ENCODE measurements at regions not wholly inside any gene's neighbourhood (a gene's known extent, or its start where the extent isn't known, plus 50 kb on each side); places are given as distances from the start of the nearest gene placed in this dataset.

- Histone ChIP-seq H3K9me3 (replicated peaks; ENCODE audit: control insufficient read depth, insufficient read depth, low read length) (no peaks in the 10 kb centered on the region), H3K9ac (replicated peaks; ENCODE audit: extremely low read depth, insufficient read depth, low read length) (no peak overlapping the region), H3K36me3 (ENCODE audit: control insufficient read depth in 2 of 2, extremely low read depth in 1 of 2, insufficient read depth in 2 of 2, low read length in 2 of 2) (no peaks in the 10 kb centered on the region), H3K79me2 (ENCODE audit: control insufficient read depth, insufficient read depth, low read length) (no peaks in the 10 kb centered on the region), H3K4me1 (ENCODE audit: control insufficient read depth, extremely low read depth, insufficient read depth, low read length) (no peaks in the 10 kb centered on the region), H3K27me3 (ENCODE audit: control insufficient read depth in 2 of 2, insufficient read depth in 2 of 2, low read length in 2 of 2) (no peaks in the 10 kb centered on the region), H3K9me1 (replicated peaks; ENCODE audit: control insufficient read depth, extremely low read depth, insufficient read depth, low read length) (no peaks in the 10 kb centered on the region), H3K4me3 (replicated peaks in 1 of 3; ENCODE audit: insufficient read depth in 1 of 3, low read depth in 1 of 3, low read length in 3 of 3) (no peak overlapping the region), H2AFZ (ENCODE audit: low read depth, low read length) (no peak overlapping the region), H3K27ac (ENCODE audit: insufficient read depth, low read depth, low read length) (no peak overlapping the region), H3K4me2 (ENCODE audit: insufficient read depth, low read length) (no peak overlapping the region), H4K20me1 (replicated peaks; ENCODE audit: control insufficient read depth, extremely low read depth, insufficient read depth, low read length) (no peaks in the 10 kb centered on the region)
- intact Hi-C loops (cut with micrococcal nuclease), result loop anchor here (10.0 kb wide), 1 partner anchor 147 kb away; no protein-coding TSS in a partner anchor
- DNase-seq (ENCODE audit: low read depth, low spot score) (no peak), FAIRE-seq (no peak)
- TF ChIP-seq POLR2A (IDR thresholded peaks at IDR 0.05; ENCODE audit: low read depth, low read length), result no peak
- TF ChIP-seq FOS (IDR thresholded peaks at IDR 0.05; ENCODE audit: borderline replicate concordance, insufficient read depth, low read length), result no peak
- TF ChIP-seq POLR2AphosphoS5 (IDR thresholded peaks at IDR 0.05; ENCODE audit: insufficient read depth, low read depth, low read length), result no peak
- TF ChIP-seq MYC (IDR thresholded peaks at IDR 0.05; ENCODE audit: low read depth, low read length), result no peak
- no peak for TF ChIP-seq EZH2 (IDR thresholded peaks at IDR 0.05; ENCODE audit: borderline replicate concordance, low read depth, low read length, severe bottlenecking)
- no peak for TF ChIP-seq CTCF (IDR thresholded peaks at IDR 0.05; ENCODE audit: extremely low read depth in 1 of 2, insufficient read depth in 1 of 2, low read depth in 1 of 2, low read length in 2 of 2)
- TF ChIP-seq MAX (IDR thresholded peaks at IDR 0.05; ENCODE audit: insufficient read depth, insufficient read length), result no peak
- TF ChIP-seq JUN (IDR thresholded peaks at IDR 0.05; ENCODE audit: borderline replicate concordance, insufficient read depth, insufficient read length, low read depth), result no peak
- no peak for TF ChIP-seq GATA2 (IDR thresholded peaks at IDR 0.05; ENCODE audit: insufficient read depth, insufficient read length, low read depth, low read length)
- dilution Hi-C loops (cut with MboI; ENCODE audit: extremely low pct_ligation_motif_present, low sequenced_read_pairs), result no loop called here
- ChIA-PET POLR2A (no interaction called here), CTCF (interaction anchor here (1.0 to 1.3 kb wide), 2 partner anchors 8 to 18 kb away, joined by 3 read pairs; no protein-coding TSS in a partner anchor)
- no TSS peak for BruUV-seq (replicated peaks)
Measured at GRCh38 chr14:71328183-71328582, 420.9 kb downstream of the PCNX1 start.
